ENCODE measurements at regions not wholly inside any gene's neighbourhood (a gene's known extent, or its start where the extent isn't known, plus 50 kb on each side); places are given as distances from the start of the nearest gene placed in this dataset.

DNA sequence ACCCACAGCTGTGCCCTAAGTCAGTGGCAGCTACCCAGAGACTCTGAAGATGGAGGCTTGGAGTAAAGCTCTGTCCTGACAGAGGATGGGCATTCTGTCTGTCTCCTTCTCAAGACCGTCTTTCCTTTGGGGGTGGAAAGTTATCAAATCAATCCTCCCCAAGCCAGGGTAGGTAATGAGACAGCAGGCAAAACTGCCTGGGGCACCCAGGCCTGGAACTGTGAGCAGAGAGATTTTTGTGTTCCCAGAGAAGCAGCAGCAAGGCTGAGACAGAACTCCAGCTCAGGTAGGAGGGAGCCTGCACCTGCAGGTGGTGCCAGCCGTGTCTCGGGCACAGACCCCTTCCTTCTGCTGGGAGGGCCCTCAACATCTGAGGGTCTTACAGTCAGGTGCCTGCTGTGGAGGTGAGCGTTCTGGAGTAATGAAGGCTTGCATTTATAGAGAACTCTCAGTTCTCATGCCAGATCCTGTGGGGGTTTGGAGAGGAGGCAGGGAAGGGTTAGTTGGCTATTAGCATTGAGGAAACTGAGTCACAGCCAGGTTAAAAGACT, 95.6 kb downstream of the RIPK4 start:
- DNase-seq: no peak

DNA sequence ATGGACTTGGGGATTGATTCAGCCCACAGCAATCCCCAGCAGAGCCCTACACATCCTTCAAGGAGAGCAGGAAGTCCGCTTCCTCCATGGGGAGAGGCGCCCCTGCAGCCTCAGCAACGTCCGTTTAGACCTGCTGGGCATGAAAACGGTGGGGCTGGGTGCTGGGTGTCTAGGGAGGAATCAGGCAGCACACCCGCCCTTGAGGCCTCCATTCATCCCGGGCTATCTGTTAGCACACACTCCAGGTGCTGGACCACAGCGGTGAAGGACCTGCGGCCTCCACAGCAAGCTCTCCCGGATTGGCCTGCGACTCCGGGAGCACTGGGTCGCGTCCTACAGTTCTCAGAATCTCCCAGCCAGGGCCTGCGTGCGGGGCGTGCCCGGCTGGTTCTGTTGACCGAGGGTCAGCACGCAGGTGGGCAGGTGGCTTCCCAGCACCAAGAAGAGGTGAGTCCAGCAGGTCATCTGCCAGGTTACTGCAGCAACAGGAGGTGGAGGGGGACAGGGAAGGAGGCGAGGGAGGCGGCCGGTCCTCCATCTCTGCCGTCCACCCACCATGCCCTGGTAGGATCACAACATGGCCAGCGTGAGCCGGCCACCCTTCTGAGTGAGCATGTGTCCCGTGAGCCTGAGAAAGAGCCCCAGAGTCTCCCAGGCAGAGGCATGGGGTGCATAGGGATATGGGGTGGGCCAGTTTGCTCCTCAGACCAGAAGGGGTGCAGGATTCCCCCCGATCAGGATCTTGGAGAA, 96.6 kb downstream of the RIPK4 start:
- no peak for DNase-seq

DNA sequence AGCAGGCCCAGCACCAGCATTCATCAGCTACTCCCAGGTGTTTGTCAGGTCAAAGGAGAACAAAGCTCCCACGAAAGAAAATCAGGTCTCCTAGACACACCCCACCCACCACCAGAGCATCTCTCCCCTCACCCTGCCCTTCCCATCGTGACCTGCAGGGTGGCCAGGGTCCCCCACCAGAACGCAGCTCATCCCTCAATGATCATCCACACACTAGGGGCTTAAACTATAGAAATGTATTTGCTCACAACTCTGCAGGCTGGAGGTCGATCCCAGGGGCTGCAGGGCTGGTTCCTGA, 97.4 kb downstream of the RIPK4 start:
- no peak for DNase-seq

DNA sequence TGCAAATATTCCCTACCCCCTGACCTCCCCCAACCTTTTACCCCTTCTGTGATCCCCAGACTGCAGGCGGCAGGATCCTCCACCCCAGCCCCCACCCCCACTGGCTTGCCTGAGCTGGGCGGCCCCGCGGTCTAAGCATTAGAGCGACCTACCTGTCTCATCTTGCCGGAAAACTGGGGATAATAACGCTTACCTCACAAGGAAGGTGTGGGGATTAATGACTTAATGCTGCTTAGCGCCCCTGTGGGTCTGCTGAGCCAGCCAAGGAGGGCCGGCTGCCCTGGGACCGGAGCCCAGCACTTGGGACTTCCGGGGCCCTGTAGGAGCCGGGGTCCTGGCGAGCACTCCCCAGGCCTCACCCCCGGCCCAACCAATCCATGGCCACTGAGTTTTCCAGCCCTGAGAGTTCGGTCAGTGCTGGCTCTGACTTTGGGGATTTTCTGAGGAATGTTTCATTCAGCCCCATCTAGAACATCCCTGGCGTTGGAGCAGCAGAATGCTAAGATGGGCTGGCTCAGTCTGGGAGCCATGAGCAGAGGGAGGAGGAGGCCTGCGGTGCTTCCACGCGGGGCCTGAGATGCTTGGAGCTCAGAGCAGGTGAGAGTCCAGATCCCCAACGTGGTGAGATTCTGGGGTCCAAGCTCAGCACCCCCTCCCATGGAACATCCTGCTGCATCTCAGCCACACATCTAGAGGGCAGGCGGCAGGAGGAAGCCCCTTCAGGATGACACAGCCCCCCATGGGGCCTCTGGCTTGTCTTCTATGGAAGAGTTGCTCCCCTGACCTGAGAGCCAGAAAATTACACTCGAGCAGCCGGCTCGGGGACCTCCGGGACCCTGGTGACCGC, 97.9 kb downstream of the RIPK4 start:
- no peak for DNase-seq

DNA sequence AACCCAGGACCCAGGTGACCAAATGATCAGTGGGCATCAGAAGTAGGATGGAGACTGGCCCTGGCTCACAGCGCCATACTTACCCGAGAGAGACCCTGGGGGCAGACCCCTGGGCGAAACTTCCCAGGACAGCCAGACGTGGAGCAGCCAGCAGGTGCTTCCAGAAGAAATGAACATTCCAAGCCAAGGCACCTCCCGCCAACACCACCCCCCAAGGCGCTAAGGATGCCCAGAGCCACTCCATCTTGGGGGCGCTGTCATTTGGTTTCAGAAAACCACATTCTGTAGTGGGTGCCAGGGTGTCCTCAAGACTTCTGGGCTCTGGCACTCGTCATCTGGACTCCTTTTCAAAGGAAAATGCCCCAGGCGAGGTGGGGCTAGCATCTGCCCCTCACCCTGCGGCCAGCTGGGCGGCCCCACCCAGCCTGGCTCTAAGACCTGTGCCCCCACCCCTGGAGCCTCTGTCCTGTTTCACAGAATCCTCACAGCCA, 98.8 kb downstream of the RIPK4 start:
- no peak for DNase-seq

DNA sequence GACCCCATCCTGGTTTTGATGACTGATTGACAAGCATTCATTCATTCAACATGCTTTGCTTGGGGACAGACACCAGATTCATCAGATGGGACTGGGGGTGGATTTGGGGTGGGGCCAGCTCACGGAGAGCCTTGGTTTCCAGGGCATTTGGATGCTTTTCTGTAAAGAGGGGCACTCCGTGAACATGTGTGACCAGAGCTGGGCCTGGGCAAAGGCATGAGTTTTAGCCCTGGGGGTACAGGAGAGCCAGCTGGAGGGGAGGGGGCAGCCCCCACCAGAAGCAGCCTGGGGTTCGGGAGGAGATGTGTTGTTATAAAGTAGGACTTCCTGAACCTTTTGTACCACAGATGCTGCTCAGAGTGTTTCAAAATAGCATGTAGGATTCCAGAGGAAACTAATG, 99.7 kb downstream of the RIPK4 start:
- DNase-seq: no peak

DNA sequence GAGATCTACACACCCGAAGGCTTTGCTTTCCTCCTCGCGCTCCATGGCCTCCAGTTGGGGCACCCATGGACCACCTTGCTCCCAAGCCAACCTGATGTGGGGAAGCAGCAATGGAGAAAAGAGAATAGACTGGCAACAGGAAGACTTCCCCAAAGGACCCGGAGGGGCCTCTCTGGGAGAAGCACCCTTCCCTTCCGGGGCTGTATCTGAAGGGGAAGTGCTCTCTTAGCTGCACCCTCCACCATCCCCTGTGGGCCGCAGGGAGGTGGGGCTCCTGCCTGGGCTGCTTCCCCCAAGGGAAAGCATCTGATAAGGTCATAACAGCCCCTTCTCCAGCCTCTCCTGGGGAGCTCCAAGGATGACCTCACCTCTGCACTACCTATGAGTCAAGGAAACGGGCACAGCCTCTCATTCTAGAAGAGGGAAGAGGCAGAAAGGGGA, 100.2 kb downstream of the RIPK4 start:
- DNase-seq: no peak

DNA sequence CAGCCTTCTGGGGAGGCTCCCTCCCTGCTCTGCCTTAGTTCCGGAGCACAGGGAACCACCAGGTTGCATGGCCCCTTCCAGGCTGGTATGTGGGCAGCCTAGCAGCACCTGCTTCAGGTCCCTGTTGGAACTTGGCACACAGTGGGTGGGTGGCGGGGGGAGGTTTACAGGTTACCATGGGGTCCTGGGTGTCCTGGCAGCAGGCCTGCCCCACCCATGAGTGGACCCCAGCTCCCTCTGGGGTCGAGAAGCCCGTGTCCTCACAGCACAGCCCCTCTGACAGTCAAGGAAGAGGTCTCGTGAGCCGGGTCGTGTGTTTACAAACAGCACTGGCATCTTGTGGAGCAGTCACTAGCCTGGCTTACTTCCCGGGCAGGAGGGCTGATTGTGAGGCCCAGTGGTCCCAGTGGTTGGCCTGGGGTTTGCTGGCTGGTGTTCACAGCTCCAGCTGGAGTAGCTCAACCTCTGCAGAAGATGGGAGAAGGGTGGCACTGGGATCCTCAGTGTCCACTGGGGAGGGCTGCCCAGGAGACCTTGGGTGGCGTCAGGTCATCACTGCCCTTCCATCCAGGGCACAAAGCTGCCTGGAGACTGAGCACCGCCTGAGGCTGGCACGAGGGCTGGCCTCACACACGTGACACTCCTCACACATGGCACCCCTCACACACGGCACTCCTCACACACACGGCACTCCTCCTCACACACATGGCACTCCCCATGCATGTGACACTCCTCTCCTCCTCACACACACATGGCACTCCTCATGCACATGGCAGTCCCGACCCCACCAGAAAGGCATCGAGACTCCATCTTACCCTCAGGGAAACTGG, 100.9 kb downstream of the RIPK4 start:
- DNase-seq: no peak

DNA sequence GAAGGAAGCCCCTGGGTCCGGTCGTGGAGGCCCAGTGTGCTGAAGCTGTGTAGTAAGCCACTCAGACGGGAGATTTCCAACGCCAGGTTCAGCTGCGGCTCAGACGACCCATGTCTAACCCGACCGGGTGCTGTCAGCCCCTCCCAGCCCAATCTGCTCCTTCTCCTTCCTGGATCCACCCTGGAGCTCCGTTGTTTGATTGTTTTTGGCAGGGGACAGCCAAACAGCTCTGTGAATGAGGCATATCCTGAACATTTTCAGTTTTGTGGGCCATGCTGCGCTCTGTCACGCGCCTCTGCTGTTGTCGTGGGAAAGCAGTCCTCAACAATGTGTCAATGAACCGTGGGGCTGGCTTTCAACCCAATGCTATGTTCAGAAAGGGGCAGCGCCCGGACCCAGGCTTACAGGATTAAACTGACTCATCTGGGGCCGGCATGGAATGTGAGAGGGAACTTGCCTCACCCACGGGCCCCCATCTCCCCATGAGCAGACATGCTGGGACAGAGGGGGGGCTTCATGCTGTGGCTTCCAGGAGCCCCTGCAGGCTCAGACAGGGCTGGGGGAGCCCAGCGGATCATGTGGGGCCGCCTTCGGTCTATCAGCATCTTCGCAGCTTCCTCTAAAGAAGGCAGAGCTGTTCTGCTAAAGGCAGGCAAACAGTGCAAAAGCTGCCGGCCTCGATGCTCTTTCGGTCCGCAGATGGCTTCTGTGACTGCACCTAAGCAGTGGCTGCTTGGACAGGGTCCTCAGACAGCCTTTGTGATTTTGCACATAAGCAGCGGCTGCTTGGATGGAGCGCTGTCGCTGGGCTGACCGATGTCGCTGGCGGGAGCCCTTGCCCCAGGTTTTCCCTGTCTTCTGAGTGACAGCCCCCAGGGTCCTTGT, 101.7 kb downstream of the RIPK4 start:
- DNase-seq: no peak

DNA sequence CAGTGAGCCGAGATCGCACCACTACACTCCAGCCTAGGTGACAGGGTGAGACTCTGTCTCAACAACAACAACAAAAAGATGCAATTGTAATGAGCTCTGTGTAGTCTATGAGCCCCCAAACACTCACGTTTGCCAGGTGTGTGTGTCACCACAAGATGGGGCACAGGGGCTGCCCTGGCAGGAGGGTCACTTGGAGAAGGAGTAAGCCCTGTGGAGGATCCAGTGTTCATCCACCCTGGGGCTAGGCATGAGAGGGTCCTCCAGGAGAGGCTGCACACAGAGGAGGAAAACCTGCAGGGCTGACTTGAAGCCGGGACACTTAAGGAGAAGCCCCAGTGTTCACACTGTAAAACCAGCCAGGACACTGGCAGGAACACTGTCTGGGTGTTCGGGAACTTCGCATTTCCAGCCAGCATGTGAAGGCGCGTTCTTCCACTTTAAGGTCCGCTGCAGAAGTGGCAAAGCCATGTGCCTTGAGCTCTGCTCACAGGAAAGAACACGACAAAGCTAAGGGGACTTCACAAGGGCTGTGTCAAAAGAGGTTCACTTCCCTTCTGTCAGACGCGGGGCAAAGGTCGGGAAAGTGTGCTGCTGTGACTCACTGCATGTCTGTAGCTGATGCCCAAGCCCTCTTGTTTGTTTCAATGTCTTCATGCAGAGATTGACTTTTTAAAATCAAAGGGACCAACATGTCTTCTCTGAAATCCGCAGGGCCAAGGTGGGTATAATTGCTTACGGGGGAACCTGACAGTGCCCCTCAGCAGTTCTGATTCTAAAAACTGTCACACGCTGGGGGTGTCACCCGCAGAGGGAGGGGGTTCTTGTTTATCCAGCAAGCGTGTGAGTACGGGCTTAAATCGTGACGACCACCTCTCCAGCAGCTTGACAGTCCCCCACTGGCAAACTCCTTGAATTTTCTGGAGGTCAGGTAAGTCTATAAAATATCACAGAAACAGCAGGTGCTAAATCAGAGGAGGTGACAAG, 102.8 kb downstream of the RIPK4 start:
- DNase-seq: no peak

DNA sequence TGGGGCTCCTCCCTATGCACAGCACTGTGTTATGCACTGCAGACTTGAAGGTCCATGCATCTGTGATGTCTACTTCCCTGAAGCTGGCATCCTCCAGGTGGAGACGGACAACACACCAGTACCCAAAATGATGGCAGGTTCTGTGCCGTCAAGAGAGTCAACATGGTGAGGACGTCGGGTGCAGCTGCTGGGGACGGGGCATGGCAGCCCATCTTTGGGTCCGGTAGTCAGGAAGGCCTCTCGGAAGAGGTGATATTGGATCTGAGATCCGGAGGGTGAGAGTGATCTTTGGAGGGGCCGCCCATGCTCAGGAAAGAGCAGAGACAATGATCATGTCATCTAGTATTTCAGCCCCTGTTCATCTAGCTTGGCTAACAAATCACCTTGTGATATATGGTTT, 104.1 kb downstream of the RIPK4 start:
- no peak for DNase-seq

DNA sequence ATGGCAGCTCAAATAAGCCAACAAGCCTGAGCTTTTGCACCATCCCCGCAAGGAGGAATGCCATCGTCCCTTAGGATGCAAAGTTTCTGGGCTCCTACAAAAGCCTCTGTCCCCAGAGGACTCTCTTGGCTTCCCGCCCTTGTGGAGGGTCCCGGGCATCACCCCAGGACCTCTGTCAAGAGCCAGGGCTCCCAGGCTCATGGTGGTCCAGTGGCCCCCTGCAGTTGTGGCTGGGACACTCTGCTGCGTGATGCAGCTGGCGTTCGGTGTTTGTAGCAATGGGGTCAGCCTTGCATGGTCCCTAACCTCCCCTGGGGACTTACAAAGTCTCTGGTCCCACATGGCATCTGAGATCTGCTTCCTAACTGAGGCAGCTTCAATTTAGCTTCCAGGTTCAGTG, 104.7 kb downstream of the RIPK4 start:
- DNase-seq: no peak

DNA sequence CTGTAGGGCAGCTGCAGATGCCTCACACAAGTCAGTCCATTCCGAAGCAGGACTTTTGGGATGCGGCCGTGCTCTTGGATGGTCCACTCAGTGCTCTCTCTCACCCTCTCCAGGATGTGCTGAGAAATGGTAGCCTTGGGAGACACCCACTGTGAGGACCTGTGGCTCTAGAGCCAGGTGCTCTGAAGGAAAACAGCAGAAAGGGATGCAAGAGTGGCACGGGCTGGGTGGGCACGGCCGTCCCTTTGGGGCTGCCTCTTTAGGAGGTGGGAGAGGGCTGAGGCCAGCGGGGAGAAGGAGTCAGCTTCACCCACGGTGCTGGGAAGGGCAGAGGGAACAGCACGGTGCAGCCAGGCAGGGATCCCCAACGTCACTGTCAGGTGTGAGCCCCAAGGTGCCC, 106.1 kb downstream of the RIPK4 start:
- DNase-seq: no peak

DNA sequence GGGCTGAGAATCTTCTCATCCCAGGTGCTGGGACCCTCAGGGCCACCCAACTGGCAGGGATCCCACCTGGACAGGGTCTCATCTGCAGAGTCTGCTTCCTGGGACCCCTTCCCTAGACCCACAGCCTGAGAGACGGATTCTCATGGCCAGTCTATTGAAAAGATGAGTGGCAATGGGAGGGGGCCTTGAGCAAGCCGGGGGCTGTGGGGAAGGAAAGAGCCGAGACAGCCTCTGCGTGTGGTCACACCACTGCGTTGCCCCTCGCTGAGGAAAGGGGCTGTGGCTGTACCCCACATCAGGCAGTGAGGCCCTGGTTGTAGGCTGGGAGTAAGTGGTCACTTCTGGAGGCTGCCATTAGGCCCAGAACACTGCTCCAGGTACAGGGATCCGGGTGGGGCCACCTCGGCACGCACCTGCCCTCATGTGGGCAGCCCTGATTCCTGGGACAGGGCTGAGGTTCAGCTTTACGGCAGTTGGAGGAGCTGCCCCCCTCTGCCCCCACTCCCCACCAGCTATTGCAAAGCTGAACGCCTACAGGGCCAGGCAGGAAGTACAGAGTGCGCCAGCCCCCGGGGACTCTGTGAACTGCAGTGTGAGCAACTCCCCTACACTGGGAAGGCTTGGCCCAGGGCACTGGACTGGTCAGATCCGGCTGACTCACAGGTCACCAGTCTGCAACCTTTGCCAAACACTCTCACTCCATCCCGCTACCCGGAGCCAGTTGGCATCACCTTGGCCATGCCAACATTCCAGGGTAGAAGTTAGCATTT, 106.9 kb downstream of the RIPK4 start:
- no peak for DNase-seq

DNA sequence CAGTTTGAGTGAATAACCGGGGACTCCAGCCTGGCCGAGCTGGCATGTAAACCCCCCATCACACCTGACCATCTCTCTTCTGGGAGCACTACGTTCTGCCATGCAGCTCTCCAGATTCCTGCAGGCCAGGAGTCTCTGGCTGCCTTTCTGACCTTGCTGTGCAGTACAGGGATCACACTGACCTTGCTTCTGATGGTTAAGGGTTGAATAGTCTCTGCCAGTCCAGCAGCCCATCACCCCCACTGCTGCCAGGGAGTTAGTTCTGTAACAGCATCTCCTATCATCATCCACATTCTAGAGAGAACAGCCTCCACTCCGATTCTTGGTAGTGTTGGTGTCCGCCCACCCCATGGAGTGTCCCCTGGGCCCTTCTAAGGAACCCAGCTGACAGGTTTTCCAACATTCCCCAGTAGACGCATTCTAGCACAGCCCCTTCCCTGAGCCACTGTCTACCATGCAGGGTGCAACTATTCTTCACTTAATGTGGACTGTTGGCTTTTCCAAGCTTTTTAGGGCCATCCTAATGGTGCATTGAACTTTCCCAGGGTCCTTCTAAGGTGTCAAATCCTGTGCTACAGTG, 109.8 kb downstream of the RIPK4 start:
- DNase-seq: no peak

DNA sequence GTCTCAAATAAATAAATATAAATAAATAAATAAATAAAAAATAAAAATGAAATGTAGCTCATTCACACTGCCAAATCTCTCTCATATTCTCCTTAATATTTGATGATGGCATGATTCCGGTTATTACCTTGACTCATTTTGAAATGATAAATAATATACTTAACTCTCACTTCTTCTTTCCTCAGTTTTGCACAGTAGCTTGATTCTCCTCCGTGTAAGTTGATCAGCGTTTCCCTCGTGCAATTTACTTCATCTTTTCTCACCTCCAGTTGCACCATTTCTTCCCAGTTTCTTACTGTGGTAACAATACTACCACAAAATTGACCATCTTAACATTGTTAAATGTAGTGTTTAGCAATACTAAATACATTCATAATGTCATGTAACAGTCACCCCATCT, 111.6 kb downstream of the RIPK4 start:
- no peak for DNase-seq

DNA sequence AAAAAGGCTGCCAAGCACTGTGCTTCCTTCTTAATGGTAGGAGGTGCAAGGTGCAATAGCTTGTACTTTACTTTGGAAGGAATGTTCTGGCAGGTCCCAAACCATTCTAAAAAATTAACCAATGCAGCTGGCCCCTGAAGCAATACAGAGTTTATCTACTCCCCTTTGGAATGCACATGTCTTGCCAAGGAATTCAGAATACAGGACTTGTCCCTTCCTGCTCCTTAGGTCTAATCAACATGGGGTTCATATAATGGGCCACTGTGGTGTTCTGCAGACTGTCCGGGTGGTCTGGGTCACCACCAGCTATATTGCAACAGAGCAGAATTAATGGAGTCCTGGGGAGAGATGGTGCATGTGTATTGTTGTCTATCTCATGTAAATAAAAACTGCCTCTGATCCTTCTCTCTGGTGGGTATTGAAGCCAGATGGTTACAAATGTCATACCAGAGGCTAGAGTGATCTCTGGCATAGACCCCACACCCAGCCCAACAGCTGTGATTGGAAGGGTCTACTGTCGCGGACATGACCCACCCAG, 112.8 kb downstream of the RIPK4 start:
- no peak for DNase-seq

DNA sequence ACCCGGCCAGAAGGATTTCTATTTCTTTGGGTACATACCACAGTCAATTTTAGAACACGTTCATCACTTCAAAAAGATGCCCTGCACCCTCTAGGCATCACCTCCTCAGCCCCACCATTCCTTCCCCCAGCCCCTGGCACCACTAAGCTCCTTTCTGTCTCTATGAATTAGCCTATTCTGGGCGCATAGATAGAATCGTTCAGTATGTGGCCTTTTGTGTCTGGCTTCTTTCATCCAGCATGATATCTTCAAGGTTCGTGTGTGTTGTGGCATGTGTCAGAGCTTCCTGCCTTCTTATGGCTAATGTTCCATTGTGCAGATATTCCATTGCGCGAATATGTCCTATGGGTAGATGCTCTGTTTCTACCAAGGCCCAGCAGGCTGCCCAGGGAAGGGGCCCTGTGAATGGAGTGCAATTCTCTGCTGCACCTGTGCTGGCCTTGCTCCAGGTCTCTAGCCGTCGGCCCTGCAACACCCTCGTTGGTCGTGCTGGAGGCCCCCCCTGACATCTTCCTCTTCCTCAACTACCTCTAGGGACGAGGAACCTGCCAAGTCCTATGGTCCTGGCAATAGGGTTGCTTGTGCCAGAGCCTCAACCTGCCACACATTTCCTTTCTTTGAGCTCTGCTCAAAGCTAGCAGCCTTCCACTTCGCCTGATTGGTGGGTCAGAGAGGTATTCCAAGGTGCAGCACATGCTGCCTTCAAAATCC, 113.5 kb downstream of the RIPK4 start:
- no peak for DNase-seq

DNA sequence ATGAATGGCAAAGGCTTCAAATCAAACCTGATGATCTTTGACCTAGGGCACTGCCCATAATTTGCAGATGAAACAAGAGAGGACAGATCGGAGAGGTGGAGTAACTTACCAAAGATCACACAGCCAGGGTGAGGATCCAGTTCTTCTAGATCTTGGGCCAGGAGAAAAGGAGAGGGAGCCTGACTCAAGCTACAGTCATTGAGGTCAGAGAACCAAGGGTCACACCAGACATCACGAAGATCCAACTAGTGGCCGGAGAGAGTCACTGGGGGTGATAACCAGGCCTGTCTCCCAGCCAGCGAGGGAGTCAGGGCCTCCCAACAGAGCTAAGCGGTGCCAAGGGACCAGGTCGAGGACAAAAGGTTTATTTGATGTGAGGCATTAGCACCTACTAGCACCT, 115.0 kb downstream of the RIPK4 start:
- no peak for DNase-seq
